Erythroblast (primary cell): ENCODE measurements at regions not wholly inside any gene's neighbourhood (a gene's known extent, or its start where the extent isn't known, plus 50 kb on each side); places are given as distances from the start of the nearest gene placed in this dataset.
"Not testable (repeated sequence)": the region's sequence is repeated elsewhere in the genome, so short reads cannot be mapped to it uniquely, and the experiment has no call there.

Source experiments
- DNase-seq, 2 experiments: peaks; one replicate each; lab custom pipeline; 2025; lab: John Stamatoyannopoulos, UW
- GATA1 ChIP-seq: IDR thresholded peaks from 2 replicates; pipeline ENCODE4 v1.6.1; 2011; ENCODE audit warnings: low read depth, mild to moderate bottlenecking, control low read depth, low read length, moderate library complexity
- POLR2A ChIP-seq: IDR thresholded peaks from 2 replicates; pipeline ENCODE4 v1.6.1; 2011; ENCODE audit warnings: mild to moderate bottlenecking, low read length

GRCh38 chr1:208476846-208477170 is 232.6 kb upstream of the PLXNA2 start:
- no peak for TF ChIP-seq GATA1
- no peak for TF ChIP-seq POLR2A

GRCh38 chr1:208479435-208479834 is 235.3 kb upstream of the PLXNA2 start:
- TF ChIP-seq POLR2A: no peak
- TF ChIP-seq GATA1: no peak
- no peak for DNase-seq

More at GRCh38 chr1:208476846-208477170, 232.6 kb upstream of the PLXNA2 start:
- DNase-seq: no peak

- TF ChIP-seq POLR2A: no peak
- no peak for TF ChIP-seq GATA1
- no peak for DNase-seq
These were observed 241.3 kb upstream of the PLXNA2 start for GRCh38 chr1:208485512-208485911.

- TF ChIP-seq POLR2A: no peak
- TF ChIP-seq GATA1: no peak
- no peak for DNase-seq
These were observed 242.5 kb upstream of the PLXNA2 start for GRCh38 chr1:208486677-208487076.

- DNase-seq: not testable (repeated sequence)
These were observed 244.2 kb upstream of the PLXNA2 start for GRCh38 chr1:208488432-208488831.

- DNase-seq: no peak
- TF ChIP-seq GATA1 (no peak), POLR2A (no peak)
These were observed 252.5 kb upstream of the PLXNA2 start for GRCh38 chr1:208496467-208497371.

- no peak for DNase-seq
- TF ChIP-seq POLR2A (no peak), GATA1 (no peak)
These were observed 253.8 kb upstream of the PLXNA2 start for GRCh38 chr1:208497866-208498541.

GRCh38 chr1:208499026-208499425 is 254.8 kb upstream of the PLXNA2 start:
- no peak for DNase-seq
- TF ChIP-seq POLR2A: no peak
- TF ChIP-seq GATA1: no peak

GRCh38 chr1:208499601-208500000 is 255.4 kb upstream of the PLXNA2 start:
- TF ChIP-seq GATA1 (no peak), POLR2A (no peak)
- no peak for DNase-seq

GRCh38 chr1:208500375-208500774 is 256.2 kb upstream of the PLXNA2 start:
- DNase-seq: no peak
- TF ChIP-seq GATA1: no peak
- no peak for TF ChIP-seq POLR2A

- TF ChIP-seq GATA1 (no peak), POLR2A (no peak)
- DNase-seq: no peak
These were observed 257.4 kb upstream of the PLXNA2 start for GRCh38 chr1:208501542-208501941.

- no peak for DNase-seq
- TF ChIP-seq POLR2A (no peak), GATA1 (no peak)
These were observed 259.6 kb upstream of the PLXNA2 start for GRCh38 chr1:208503787-208504186.

GRCh38 chr1:208506812-208507211 is 262.6 kb upstream of the PLXNA2 start:
- DNase-seq: no peak
- TF ChIP-seq POLR2A (no peak), GATA1 (no peak)

GRCh38 chr1:208509072-208509471 is 264.9 kb upstream of the PLXNA2 start:
- no peak for DNase-seq
- TF ChIP-seq GATA1 (no peak), POLR2A (no peak)

- TF ChIP-seq GATA1 (no peak), POLR2A (no peak)
- no peak for DNase-seq
These were observed 266.2 kb upstream of the PLXNA2 start for GRCh38 chr1:208510192-208510952.
